ENCODE measurements at regions not wholly inside any gene's neighbourhood (a gene's known extent, or its start where the extent isn't known, plus 50 kb on each side); places are given as distances from the start of the nearest gene placed in this dataset.

DNA sequence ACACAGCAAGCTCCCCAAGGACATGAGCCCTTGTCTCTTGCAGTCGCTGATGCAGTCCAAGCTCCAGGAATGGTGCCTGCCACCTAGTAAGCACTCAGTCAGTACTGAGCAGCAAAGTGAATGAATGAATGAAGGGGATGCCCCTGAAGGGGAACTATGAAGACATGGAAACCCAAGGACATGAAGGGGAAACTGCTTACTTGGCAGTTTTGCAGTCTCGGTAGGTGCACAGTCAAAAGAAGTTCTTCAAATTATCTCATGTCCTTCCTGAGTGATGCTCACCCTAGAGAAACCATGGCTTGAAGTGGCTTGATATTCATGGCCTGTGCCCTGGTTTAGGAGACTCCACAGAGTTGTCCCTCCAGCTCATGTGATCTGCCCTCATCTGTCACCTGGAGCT, 102.1 kb upstream of the DLX2 start:
- DNase-seq = no peak

DNA sequence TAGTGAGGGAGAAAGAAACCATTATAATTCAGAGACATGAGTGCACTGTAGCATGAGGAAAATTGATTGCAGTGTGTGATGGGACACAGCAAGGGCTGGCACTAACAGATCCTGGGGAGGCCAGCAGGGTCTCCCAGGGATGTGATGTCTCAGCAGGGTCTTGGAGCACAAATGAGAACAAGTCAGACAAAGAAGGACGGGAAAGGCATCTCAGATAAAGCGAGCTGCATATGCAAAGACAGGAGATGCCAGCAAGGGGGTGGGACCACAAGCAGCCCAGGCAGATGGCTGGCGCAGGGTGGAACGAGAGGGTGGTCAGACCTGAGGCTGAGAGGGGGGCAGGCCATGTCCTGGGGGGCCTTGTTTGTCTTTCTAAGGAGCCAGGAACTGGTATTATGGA, 102.6 kb upstream of the DLX2 start:
- DNase-seq = no peak

DNA sequence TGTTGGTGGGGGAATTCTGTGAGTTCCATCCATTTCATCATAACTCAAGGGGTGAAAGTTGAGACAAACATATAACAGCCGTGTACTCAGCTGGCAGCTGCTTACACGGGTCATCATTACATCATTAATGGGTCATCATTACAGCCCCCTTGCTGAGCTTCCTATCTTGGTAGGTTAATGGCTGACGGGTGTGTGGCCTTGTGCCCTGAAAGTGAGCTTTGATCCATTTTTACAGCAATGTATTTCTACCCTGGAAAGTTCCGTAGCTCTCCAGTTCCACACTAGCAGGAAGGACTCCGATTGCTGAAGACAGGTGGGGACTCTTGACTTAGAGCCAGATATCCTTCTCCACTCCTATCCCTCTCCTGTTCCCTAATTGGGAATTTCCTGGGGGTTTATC, 105.2 kb upstream of the DLX2 start:
- DNase-seq = no peak

DNA sequence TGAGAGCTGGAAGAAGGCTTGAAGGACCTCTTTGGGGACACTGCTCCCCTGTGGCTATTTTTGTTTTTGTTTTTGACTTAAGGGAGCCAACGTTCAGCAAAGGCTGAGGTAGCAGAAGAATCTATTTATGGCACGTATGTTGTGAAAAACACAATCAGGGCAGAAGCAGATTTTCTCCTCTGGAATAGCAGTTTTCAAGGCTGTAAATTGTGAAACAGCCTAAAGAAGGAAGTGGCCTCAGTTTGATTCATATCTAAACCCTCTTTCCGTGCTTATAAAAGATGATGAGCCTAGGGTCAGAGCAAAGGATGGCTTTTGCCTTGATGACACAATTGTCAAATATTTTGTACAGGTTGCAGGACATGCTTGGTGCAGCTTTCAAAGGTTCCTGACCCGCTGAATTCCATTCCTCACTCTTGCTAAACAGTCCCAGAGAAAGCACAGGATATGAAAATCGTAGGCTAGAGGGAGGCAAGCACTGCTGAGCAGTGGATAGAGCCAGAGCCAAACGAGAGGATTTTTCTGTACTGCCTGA, 106.2 kb upstream of the DLX2 start:
- DNase-seq = peak; percentile 32

DNA sequence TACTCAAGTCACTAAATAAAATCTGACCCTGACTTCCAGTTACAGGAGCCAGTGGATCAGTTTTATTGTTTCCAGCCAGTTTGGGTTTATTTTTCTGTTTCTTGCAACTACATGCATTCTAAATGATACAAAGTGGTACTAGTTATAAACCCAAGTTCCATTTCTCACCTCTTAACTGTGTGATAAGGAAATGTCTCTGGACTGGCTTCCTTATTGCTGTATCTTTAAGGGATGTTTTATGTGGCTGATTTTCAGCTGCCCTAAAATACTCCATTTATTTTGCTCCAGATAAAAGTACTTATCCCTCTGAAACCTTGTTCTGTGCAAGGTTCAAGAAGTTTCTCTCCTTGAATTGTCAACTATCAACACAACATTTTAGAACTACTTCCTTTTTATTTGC, 107.9 kb upstream of the DLX2 start:
- DNase-seq = no peak

DNA sequence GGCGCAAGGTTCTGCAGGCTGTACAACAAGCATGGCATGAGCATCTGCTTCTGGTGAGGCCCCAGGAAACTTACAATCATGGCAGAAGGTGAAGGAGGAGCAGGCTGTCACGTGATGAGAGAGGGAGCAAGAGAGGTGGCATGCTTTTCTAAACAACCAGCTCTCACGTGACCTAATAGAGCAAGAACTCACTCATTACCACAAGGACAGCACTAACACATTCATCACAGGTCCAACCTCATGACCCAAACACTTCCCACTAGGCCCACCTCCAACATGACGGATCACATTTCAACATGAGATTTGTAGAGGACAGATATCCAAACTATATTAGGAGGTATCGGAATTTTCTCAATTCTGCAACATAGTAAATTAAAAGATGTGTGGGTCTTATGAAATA, 108.8 kb upstream of the DLX2 start:
- DNase-seq = no peak

DNA sequence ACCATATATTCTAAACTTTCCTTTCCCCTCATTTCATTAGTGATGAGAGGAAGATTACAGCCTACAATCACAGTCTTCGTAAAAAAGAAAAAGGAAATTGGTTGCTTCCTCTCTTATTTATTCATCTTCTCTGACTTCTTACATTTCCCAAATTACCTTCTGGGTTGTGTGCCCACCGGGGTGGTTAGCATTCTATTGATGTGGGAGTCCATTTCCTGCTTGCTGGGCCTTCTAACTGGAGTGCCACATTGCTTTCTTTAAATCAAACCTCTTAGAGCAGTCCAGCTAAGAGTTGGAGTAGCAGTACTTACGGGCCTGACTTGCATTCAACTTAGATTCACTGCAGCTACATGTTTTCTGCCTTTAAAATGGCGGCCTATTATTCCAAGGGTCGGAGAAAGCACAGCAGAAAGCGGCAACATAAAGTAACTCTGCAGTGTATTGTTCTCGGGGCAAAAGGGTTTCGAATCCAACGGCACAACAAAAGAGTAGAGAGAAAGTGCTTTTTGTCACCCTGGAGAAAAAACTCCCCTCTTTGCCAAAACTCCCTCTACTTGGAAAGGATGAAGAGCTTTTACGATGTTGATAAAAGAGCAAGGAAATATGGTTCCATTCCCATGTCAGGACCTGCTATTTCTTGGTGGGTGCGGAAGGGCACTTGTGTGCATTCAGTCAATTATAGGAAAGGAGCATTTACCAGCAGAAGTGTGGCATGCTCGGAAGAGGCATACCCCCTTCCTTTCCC, 110.6 kb upstream of the DLX2 start:
- no peak for DNase-seq

DNA sequence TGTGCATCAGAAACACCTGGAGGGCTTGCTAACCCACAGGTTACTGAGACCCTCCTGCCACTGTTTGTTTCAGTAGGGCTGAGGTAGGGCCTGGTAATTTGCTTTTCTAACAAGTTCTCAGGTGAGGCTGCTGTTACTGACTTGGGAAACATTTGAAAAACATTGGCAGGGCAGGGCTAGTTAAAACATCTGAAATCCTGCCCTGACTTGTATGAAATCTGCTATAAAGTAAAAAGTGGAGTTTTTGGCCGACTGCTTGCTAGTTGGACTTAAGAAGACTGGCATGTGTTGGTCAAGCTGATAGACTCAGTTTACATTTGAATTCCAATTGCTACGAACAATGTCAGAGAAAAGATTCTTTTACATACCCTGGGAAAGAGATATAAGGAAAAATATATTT, 111.6 kb upstream of the DLX2 start:
- no peak for DNase-seq

DNA sequence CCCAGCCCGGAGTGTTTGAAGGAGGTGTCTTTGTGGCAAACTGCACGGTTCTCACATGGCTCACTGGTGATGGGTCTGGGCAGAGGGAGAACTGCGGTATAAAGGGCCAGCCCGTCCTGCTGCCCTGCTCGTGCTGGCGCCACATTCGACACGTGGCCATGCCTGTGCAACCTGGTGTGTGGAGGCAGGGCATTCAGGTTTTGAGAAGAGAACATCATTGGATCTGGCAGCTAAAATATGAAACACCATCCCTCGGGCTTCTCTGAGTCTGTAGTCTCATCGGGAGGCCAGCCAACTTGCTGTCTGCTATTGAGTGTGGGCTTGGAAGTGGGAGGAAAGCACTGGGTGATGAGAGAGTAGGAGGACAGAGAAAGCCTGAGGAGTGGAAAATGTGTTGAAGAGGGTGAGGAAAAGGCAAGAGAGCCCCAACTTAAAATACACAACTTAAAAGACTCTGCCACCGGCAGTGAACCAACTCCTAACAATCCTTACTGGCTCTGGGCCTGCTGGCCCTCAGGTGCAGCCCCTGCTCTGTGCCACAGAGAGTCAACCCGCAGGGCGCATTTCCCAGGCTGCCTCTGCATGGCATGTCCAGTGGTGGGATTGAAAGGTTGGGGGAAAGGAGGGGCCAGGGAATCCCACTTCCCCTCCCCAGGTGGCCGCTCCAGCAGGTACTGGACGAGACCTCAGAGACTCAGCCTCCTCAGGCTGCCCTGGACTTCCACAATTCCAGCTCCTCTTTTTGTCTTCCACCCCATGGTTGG, 112.7 kb upstream of the DLX2 start:
- no peak for DNase-seq

DNA sequence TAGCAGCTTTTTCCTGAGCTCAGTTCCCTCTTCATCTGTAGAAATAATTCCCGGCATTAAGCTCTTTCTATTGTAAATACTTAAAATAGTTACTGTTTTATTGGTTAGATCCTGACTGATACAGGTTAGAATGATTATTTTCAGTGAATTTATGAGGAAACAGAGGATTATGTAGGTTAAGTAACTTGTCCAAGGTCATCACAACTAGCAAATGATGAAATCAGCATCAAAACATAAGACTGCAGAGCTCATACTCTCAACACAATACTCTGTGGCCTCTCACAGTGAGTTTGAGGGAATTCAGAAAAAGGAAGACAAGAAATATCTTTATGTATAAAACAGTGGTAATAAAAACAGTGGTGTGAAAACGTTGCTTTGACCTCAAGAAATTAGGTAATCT, 113.2 kb upstream of the DLX2 start:
- no peak for DNase-seq

DNA sequence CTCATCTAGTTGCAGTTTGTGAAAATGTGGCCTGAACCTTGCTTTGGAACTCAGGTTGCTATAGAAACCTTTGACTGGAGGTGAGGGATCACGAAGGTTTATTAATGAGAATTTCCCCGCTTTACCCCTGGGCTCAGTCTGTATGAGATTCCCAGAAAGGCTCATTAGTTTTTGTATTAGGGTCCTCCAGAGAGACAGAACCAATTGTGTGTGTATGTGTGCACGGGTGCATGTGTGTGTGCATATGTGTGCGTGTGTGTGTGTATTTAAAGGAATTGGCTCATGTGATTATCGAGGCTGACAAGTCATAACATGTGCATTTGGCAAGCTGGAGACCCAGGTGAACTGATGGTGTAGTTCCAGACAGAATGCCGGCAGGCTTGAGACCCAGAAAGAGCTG, 113.8 kb upstream of the DLX2 start:
- DNase-seq = no peak

DNA sequence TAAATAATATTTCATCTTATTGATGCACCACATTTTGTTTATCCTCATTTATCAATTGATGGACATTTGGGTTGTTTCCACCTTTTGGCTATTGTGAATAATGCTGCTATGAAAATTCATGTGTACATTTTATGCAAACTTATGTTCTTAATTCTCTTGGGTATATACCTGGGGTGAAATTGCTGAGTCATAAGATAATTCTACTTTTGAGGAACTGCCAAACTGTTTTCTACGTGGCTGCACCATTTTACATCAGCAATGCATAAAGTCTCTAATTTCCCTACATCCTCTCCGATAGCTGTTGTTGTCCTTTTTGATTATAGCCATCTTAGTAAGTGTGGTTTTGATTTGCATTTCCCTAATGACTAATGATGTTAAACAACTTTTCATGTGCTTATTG, 116.5 kb upstream of the DLX2 start:
- DNase-seq = no peak

DNA sequence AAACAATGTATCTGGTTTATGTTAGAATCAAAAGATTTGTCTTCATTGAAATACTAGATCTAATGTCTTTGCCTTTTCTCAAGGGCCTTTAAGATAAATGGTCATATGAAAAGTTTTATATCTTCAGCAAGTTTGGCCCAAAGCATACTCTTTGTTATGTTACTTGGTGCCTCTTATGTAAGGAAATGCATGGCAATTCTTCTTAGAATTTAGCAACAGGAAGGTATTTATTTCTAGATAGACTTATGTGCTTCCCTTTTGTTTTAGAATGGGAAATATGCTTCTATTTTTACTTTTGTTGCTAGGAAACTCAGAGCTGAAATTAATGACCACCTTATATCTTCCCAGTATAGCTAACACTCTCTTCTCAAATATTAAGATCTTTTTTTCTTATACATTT, 117.4 kb upstream of the DLX2 start:
- DNase-seq = peak; percentile 43

DNA sequence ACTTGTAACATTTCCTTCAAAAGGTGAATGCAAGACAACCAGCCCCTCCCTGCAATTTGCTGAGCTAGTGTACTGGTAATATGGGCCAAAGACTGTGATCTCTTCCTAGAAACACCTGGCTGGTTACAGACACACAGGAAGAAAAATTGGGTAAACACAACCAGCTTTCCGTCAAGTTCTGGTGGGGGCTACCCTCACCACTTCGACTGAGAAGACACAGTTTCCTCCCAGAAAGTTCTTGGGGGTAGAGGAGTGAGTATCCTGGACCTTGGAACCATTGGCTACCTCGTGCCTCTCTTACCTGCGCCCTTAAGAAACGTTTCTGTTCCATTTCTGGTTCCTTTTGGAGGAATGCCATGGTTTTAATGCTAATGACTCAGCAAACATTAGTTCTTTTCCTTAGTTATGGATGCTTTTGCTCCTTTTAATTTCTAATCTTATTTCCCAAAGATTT, 120.9 kb upstream of the DLX2 start:
- DNase-seq = no peak

DNA sequence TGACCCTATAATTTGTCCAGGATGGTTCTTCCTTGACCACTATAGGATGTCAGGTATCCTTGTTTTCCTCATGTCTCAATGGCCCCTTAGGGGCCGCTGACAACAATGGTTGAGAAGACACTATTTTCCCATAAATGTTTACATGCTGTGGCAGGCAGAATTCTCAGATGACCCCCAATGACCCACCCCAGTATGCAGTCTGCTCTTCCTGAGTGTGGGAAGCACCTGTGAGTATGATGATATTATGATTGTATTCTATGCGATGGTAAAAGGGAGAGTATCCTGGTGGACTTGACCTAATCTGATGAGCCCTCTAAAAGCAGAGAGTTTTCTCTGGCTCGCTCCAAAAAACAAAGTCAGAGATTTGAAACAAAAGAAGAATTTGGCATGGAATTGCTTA, 123.1 kb upstream of the DLX2 start:
- DNase-seq = no peak

DNA sequence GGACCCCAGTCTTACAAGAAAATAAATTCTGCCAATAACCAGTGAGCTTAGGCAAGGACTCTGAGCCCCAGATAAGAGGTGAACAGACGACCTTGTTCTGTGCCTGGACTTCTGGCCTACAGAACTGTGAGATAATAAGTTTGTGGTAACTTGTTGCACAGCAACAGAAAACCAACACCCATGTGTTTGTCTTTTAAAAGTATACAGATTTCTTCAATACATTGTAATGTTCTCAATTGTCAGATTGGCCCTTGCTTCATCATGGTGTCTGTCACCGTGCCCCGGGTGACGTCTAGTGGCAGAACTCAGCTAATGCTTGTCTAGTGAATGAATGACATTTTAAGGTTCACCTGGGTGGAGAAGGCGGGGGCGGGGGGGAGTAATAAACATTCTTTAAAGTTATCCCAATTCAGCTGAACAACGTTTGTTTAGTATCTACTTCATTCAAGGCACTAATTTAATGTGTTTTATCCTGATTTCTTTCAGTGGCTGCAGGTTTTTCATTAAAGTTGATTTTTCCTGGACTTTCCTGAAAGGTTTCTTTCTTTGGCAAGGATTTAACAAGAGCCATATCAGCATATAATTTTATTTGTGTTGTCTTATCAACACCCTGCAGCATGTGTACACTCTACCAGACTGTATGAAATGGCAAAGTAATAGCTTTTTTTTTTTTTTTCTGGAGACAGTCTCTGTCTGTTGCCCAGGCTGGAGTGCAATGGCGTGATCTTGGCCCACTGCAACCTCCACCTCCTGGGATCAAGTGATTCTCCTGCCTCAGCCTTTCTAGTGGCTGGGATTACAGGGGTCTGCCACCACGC, 123.8 kb upstream of the DLX2 start:
- peak; percentile 80 for DNase-seq

DNA sequence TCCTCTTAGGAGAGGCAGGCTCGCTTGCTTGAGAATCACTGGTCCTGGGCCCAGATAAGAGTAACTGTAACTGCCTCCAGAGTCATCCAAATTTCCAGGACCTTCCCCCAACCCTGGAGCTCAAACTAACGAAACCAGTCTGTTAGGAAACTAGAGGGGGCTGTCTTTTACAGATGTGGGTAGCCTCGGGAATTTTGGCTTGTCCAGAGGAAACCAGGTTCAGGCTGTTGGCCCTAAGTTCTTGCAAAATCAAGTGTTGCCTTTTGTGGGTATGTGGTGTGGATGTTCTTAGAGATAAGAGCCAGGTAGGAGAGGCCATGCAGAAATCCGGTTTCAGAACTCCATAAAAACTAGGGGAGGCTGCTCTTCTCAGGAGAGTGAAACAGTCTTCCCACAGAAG, 125.0 kb upstream of the DLX2 start:
- no peak for DNase-seq

DNA sequence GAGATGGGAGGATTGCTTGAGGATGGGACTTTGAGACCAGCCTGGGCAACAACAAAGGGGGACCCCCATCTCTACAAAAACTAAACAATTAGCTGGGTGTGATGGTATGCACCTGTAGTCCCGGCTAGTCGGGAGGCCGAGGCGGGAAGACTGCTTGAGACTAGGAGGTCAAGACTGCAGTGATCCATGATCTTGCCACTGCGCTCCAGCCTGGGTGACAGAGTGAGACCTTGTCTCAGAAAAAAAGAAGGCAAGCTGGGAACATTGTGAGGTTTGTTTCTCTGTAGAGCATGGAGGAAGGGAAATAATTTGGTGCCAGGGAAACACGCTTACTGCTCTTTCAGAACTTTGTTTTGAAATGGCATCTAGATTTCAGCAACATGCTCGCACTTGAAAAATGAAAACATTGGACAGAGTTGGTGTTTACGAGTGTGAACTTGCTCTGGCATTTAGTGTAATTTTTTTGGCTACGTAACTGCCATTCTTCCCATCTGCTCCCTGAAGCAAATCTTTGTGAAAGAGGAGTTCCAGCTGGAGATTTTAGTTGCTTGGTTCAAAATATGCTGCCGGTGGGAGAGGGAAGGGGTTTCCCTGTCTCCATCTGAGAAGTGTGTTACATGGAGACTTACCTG, 125.6 kb upstream of the DLX2 start:
- no peak for DNase-seq

DNA sequence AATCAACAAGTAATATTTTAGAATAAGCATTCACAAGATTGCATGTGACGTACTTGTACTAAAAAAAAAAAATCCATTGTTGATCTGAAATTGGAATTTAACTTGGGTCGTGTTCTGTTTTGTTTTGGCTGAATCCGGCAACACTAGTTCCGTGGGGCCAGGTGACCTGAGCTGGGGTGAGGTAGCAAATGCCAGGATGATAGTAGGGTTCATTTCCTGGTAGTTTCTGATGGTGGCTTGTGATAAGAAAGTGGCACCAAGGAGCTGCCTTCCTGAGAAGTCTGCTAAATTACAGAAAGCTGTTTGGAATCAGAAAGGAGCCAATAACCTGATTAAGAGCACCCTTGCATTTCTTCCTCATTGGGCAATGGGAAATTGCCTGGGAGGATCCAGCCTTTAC, 126.4 kb upstream of the DLX2 start:
- DNase-seq = no peak

DNA sequence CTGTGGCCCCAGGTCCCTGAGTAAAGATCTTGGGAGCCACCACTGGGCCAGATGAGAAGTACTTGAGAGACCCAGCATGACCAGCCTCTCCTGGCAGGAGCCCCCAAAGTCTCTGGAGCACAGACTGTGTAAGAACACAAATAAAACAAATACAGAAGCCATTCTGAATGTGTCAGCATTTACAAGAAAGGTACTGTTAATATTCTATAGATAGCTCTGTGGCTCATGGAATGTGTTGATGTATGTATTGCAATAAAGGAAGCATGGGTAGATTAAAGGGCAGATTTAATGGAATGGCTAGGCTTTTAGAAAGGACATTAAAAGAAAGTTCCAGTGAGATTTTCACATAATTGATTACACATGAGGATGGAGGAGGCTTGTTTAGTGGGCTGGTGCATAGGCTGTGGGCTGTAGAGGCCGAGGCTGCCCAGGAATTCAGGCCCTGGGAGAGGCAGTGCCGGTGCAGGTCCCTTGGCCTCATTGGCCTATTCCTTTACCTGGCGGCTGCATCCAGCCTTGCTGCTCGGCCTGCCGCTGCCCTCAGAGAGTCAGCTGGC, 127.7 kb upstream of the DLX2 start:
- DNase-seq = no peak

DNA sequence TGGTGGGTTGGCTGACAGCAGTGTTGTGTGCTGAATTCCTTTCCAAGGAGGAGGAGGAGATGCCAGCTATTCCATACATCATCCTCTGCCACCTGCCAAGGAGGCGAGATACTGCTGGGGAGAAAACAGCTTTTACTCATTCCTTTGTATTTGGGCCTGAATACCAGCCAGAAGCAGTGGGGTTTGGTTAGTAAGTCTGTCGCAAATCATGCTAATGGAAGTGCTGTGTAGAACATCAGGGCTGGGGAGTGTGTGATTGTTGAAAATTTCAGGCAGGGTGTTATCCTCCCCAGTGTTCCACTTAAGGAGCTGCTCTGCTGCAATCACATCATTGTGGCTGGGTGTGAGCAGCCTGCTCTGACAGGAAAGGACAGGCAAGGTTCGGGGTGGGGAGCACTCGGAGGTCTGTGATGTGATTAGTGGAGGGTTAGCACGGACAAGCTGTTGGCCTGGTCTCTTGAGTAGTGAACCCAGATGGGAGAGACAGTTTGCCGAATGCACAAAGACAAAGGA, 128.2 kb upstream of the DLX2 start:
- no peak for DNase-seq

DNA sequence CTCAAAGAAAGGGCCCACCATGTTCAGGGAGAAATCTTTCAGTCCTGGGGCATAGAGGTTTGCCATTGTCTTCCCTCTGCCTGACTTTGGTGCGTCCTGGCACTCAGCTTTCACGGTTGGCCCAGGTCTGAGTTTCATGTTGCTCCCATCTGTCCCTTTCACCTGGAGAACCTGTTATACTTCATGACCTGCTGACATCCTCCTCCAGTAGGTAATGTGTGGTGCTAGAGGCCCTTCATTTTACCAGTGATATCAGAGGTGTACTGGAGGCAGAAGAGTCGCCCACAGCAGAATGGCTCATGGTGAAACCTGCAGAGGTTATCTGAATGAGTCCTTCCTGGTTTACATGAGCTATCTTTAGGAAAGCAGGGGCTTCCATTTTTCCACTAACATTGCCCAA, 128.8 kb upstream of the DLX2 start:
- no peak for DNase-seq
